DND-41 (cell line): ENCODE measurements at regions not wholly inside any gene's neighbourhood (a gene's known extent, or its start where the extent isn't known, plus 50 kb on each side); places are given as distances from the start of the nearest gene placed in this dataset.

Source experiments
- ATAC-seq: fragments of 200-7000 bp; cut with Tn5 transposase; 3 replicates; pipeline ENCODE4 v1.9.1; 2021; ENCODE audit warnings: low read depth; ENCODE audit not compliant: insufficient read depth
- DNase-seq: peaks from one replicate; pipeline ENCODE4 v3.0.0-alpha.2; 2020
- H2AFZ ChIP-seq: 2 replicates; pipeline ENCODE4 v1.6.0; 2012; ENCODE audit warnings: low read depth, low read length
- H3K27ac ChIP-seq: 2 replicates; pipeline ENCODE4 v1.5.1; 2012; ENCODE audit warnings: low read length, inconsistent platforms
- H3K27me3 ChIP-seq: fragments of 200-600 bp; sonication (generic); 2 replicates; pipeline ENCODE4 v1.6.0; 2012; ENCODE audit warnings: low read length, mild to moderate bottlenecking, inconsistent platforms; ENCODE audit not compliant: insufficient read depth, poor library complexity
- H3K36me3 ChIP-seq: 2 replicates; pipeline ENCODE4 v1.5.1; 2012; ENCODE audit warnings: low read length, inconsistent platforms; ENCODE audit not compliant: insufficient read depth
- H3K4me1 ChIP-seq: 2 replicates; pipeline ENCODE4 v1.5.1; 2012; ENCODE audit warnings: mild to moderate bottlenecking, low read length; ENCODE audit not compliant: insufficient read depth
- H3K4me2 ChIP-seq: 2 replicates; pipeline ENCODE4 v1.6.0; 2012; ENCODE audit warnings: mild to moderate bottlenecking, moderate library complexity, low read length, inconsistent platforms; ENCODE audit not compliant: insufficient read depth
- H3K4me3 ChIP-seq, 2 experiments: fragments of 200-600 bp in 1 of 2; shearing (Covaris generic) in 1 of 2; 2 replicates each; pipeline ENCODE4 v1.5.1; 2012 to 2016; ENCODE audit warnings: inconsistent platforms in 2 of 2, low read length in 2 of 2, mild to moderate bottlenecking in 2 of 2, low read depth in 1 of 2, moderate library complexity in 1 of 2
- H3K79me2 ChIP-seq: 2 replicates; pipeline ENCODE4 v1.6.0; 2012; ENCODE audit warnings: low read length, inconsistent platforms; ENCODE audit not compliant: insufficient read depth
- H3K9ac ChIP-seq: 2 replicates; pipeline ENCODE4 v1.6.0; 2012; ENCODE audit warnings: low read depth, mild to moderate bottlenecking, inconsistent platforms, low read length, moderate library complexity
- H3K9me3 ChIP-seq: 2 replicates; pipeline ENCODE4 v1.5.1; 2012; ENCODE audit warnings: low read length, moderate library complexity, mild to moderate bottlenecking, inconsistent platforms; ENCODE audit not compliant: insufficient read depth, severe bottlenecking
- H4K20me1 ChIP-seq: 2 replicates; pipeline ENCODE4 v1.6.0; 2012; ENCODE audit warnings: low read length; ENCODE audit not compliant: insufficient read depth
- CTCF ChIP-seq: IDR thresholded peaks from 2 replicates; pipeline ENCODE4 v1.5.1; 2012; ENCODE audit warnings: borderline replicate concordance, low read length, moderate library complexity, mild to moderate bottlenecking; ENCODE audit not compliant: poor library complexity, severe bottlenecking; ENCODE audit errors: extremely low read depth
- EZH2 ChIP-seq: IDR thresholded peaks from 3 replicates; pipeline ENCODE4 v1.6.1; 2012; ENCODE audit warnings: borderline replicate concordance, low read depth, mild to moderate bottlenecking, moderate library complexity, low read length, inconsistent platforms; ENCODE audit not compliant: severe bottlenecking

DNA sequence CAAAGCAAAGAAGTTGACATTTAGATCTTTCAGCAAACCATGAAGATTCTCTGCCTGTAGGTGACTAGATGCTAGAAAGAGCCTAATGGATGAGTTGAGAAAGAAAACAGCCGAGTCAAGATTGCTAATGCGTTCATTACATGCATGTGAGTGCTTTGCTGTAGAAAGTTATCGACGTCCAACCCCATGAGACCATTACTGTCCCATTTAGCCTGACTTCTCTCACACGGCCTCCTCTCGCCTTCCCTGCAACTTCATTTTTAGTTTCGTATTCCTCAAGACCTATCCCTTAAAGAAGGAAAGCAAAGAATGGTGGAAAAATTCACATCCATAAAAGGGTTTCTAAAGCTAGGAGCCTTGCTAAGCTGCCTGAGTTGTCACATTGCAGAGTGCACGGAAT lies 113.7 kb upstream of the DPP6 start:
- H3K9ac ChIP-seq = no peak overlapping the region
- H3K9me3 ChIP-seq = no peaks in the 10 kb centered on the region
- no peaks in the 10 kb centered on the region for H3K4me1 ChIP-seq
- ATAC-seq = no peak
- no peak overlapping the region for H3K4me3 ChIP-seq
- no peak overlapping the region for H3K27ac ChIP-seq
- no peak for TF ChIP-seq CTCF
- no peak for TF ChIP-seq EZH2
- no peaks in the 10 kb centered on the region for H3K79me2 ChIP-seq
- no peaks in the 10 kb centered on the region for H3K36me3 ChIP-seq
- no peaks in the 10 kb centered on the region for H4K20me1 ChIP-seq
- H2AFZ ChIP-seq = no peak overlapping the region
- no peaks in the 10 kb centered on the region for H3K27me3 ChIP-seq
- DNase-seq = no peak
- H3K4me2 ChIP-seq = no peak overlapping the region

GRCh38 chr7:153939177-153939576 lies 113.0 kb upstream of the DPP6 start:
- Histone ChIP-seq H3K9me3 (no peaks in the 10 kb centered on the region), H3K27ac (no peak overlapping the region), H3K4me3 (no peak overlapping the region), H3K79me2 (no peaks in the 10 kb centered on the region), H4K20me1 (no peaks in the 10 kb centered on the region), H3K9ac (no peak overlapping the region), H3K36me3 (no peaks in the 10 kb centered on the region), H2AFZ (no peak overlapping the region), H3K27me3 (no peaks in the 10 kb centered on the region), H3K4me1 (no peaks in the 10 kb centered on the region), H3K4me2 (no peak overlapping the region)
- DNase-seq = no peak
- ATAC-seq = no peak
- TF ChIP-seq EZH2 (no peak), CTCF (no peak)

- ATAC-seq = no peak
- no peaks in the 10 kb centered on the region for H3K9me3 ChIP-seq
- H4K20me1 ChIP-seq = no peaks in the 10 kb centered on the region
- no peak overlapping the region for H3K27ac ChIP-seq
- no peaks in the 10 kb centered on the region for H3K4me1 ChIP-seq
- no peak overlapping the region for H3K9ac ChIP-seq
- no peak overlapping the region for H3K4me3 ChIP-seq
- H3K4me2 ChIP-seq = no peak overlapping the region
- H3K79me2 ChIP-seq = no peaks in the 10 kb centered on the region
- H3K27me3 ChIP-seq = no peaks in the 10 kb centered on the region
- no peak for TF ChIP-seq EZH2
- TF ChIP-seq CTCF = no peak
- H3K36me3 ChIP-seq = no peaks in the 10 kb centered on the region
- H2AFZ ChIP-seq = no peak overlapping the region
- DNase-seq = no peak
Observed at GRCh38 chr7:153939654-153940053, 112.5 kb upstream of the DPP6 start.

DNA sequence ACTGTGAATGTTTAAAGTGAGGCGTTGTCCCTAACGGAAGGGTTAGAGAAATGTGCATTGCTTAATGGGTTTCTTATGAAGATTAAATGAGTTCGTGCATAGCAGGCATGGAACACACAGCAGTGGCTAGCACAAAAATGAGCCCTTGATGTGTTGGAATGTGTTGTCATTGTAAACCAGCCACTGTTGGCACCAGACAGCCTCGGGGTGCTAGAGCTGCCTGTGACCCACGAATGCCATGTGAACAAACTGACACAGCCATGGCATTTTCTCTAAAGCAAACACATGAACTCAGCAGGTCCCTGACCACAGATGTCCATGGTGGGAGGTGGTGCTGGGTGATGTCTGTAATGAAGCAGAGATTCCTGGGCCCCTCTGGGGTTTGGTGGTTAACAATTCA lies 111.1 kb upstream of the DPP6 start:
- H3K36me3 ChIP-seq = no peaks in the 10 kb centered on the region
- no peaks in the 10 kb centered on the region for H3K4me1 ChIP-seq
- no peak overlapping the region for H2AFZ ChIP-seq
- no peaks in the 10 kb centered on the region for H3K27me3 ChIP-seq
- H3K4me3 ChIP-seq = no peak overlapping the region
- no peaks in the 10 kb centered on the region for H3K79me2 ChIP-seq
- H3K27ac ChIP-seq = no peak overlapping the region
- TF ChIP-seq CTCF (no peak), EZH2 (no peak)
- no peaks in the 10 kb centered on the region for H4K20me1 ChIP-seq
- H3K4me2 ChIP-seq = no peak overlapping the region
- DNase-seq = no peak
- no peak for ATAC-seq
- H3K9ac ChIP-seq = no peak overlapping the region
- H3K9me3 ChIP-seq = no peaks in the 10 kb centered on the region
